CD4-positive, alpha-beta T cell (primary cell): ENCODE measurements at regions not wholly inside any gene's neighbourhood (a gene's known extent, or its start where the extent isn't known, plus 50 kb on each side); places are given as distances from the start of the nearest gene placed in this dataset.

Source experiments
- ATAC-seq: fragments of 200-7000 bp; cut with Tn5 transposase; one replicate; pipeline ENCODE4 v1.10.0; 2022; ENCODE audit warnings: mild to moderate bottlenecking; ENCODE audit not compliant: poor library complexity
- CTCF ChIA-PET: fragments of 350-600 bp; sonication (Branson Sonifier 250); formaldehyde crosslinking; loops from one replicate; lab custom pipeline; 2021; ENCODE audit warnings: antibody characterized with exemption, inconsistent platforms; lab: Charles Lee
- POLR2A ChIA-PET: fragments of 350-600 bp; sonication (Branson Sonifier 250); formaldehyde crosslinking; loops from one replicate; lab custom pipeline; 2021; ENCODE audit warnings: antibody characterized with exemption, inconsistent platforms; lab: Charles Lee
- DNase-seq, 14 experiments: peaks; one replicate each; pipeline ENCODE4 v3.0.0-alpha.2; 2013 to 2020; ENCODE audit warnings: mixed read lengths in 2 of 14
- H3K27ac ChIP-seq, 2 donors: one replicate each; pipeline versions ENCODE4 v1.5.1 to v1.7.0; 2013; ENCODE audit warnings: low read length in 2 of 2, low read depth in 1 of 2, mild to moderate bottlenecking in 1 of 2
- H3K27me3 ChIP-seq, 2 experiments: 1 replicate in 1 of 2; 2 replicates in 1 of 2; pipeline versions ENCODE4 v1.6.1 to v1.7.0; 2013; ENCODE audit warnings: low read length in 2 of 2, control low read depth in 1 of 2, mild to moderate bottlenecking in 1 of 2, moderate library complexity in 1 of 2; ENCODE audit not compliant: insufficient read depth in 2 of 2, control insufficient read depth in 1 of 2
- H3K36me3 ChIP-seq: one replicate; pipeline ENCODE4 v1.6.1; 2013; ENCODE audit warnings: low read length, control low read depth; ENCODE audit not compliant: insufficient read depth
- H3K4me1 ChIP-seq: one replicate; pipeline ENCODE4 v1.6.1; 2013; ENCODE audit warnings: low read length, control low read depth; ENCODE audit not compliant: insufficient read depth
- H3K4me3 ChIP-seq: one replicate; pipeline ENCODE4 v1.5.1; 2013; ENCODE audit warnings: mild to moderate bottlenecking, low read length, moderate library complexity
- H3K9me3 ChIP-seq, 2 experiments: 1 replicate in 1 of 2; 2 replicates in 1 of 2; pipeline versions ENCODE4 v1.6.1 to v1.7.0; 2013; ENCODE audit warnings: low read length in 2 of 2, mild to moderate bottlenecking in 2 of 2, control low read depth in 1 of 2, moderate library complexity in 1 of 2; ENCODE audit not compliant: control insufficient read depth in 1 of 2, insufficient read depth in 1 of 2
- H3K27ac Mint-ChIP-seq: one replicate; pipeline ENCODE4 v1.8.0; 2020; ENCODE audit warnings: mixed read lengths
- H3K27me3 Mint-ChIP-seq: one replicate; pipeline ENCODE4 v1.8.0; 2021; ENCODE audit warnings: mixed read lengths
- H3K36me3 Mint-ChIP-seq: one replicate; pipeline ENCODE4 v1.8.0; 2021; ENCODE audit warnings: low read depth, mixed read lengths
- H3K4me1 Mint-ChIP-seq: one replicate; pipeline ENCODE4 v1.8.0; 2021; ENCODE audit warnings: low read depth, mixed read lengths
- H3K4me3 Mint-ChIP-seq: one replicate; pipeline ENCODE4 v1.8.0; 2020; ENCODE audit warnings: mild to moderate bottlenecking, mixed read lengths
- H3K9me3 Mint-ChIP-seq: one replicate; pipeline ENCODE4 v1.8.0; 2020; ENCODE audit warnings: mixed read lengths
- CTCF ChIP-seq: fragments of 200-600 bp; IDR thresholded peaks from one replicate; pipeline ENCODE4 v1.8.0; 2022; ENCODE audit warnings: antibody characterized with exemption, mild to moderate bottlenecking
- intact Hi-C, 2 experiments: fragments of 100-400 bp; cut with DNase I in 1 of 2; cut with micrococcal nuclease in 1 of 2; formaldehyde crosslinking; loops; one replicate each; pipeline versions ENCODE4 v1.15.1 to v1.9.0; 2023 to 2025; cut with DNase I, micrococcal nuclease

GRCh38 chr10:63758080-63758479, 236.9 kb downstream of the REEP3 start:
- ChIA-PET POLR2A (no interaction called here), CTCF (no interaction called here)
- Histone ChIP-seq H3K4me1 (no peaks in the 10 kb centered on the region), H3K27ac (no peak overlapping the region), H3K9me3 (no peaks in the 10 kb centered on the region), H3K4me3 (no peak overlapping the region), H3K27me3 (peaks cover 0 to 6% of the 10 kb centered on the region in 2 experiments), H3K36me3 (no peaks in the 10 kb centered on the region)
- Mint-ChIP-seq H3K27me3 (peaks cover 19% of the 10 kb centered on the region), H3K27ac (no peak overlapping the region), H3K4me1 (no peaks in the 10 kb centered on the region), H3K4me3 (no peak overlapping the region), H3K9me3 (no peaks in the 10 kb centered on the region), H3K36me3 (no peaks in the 10 kb centered on the region)
- no peak for TF ChIP-seq CTCF
- intact Hi-C loops: no loop called here
- ATAC-seq (no peak), DNase-seq (no peak)

- DNase-seq: no peak
- Histone ChIP-seq H3K27me3 (peaks cover 0 to 6% of the 10 kb centered on the region in 2 experiments), H3K4me3 (no peak overlapping the region), H3K9me3 (no peaks in the 10 kb centered on the region), H3K36me3 (no peaks in the 10 kb centered on the region), H3K4me1 (no peaks in the 10 kb centered on the region), H3K27ac (no peak overlapping the region)
- no peak overlapping the region for H3K27ac Mint-ChIP-seq
- H3K9me3 Mint-ChIP-seq: no peaks in the 10 kb centered on the region
- ATAC-seq: no peak
- TF ChIP-seq CTCF: no peak
- intact Hi-C loops: no loop called here
- no peaks in the 10 kb centered on the region for H3K4me1 Mint-ChIP-seq
- H3K27me3 Mint-ChIP-seq: peaks cover 14% of the 10 kb centered on the region
- ChIA-PET CTCF (no interaction called here), POLR2A (no interaction called here)
- H3K36me3 Mint-ChIP-seq: no peaks in the 10 kb centered on the region
- H3K4me3 Mint-ChIP-seq: no peak overlapping the region
Measured at GRCh38 chr10:63759335-63759734, 238.1 kb downstream of the REEP3 start.

GRCh38 chr10:63760034-63760707, 239.0 kb downstream of the REEP3 start:
- peaks cover 0 to 6% of the 10 kb centered on the region in 2 experiments for H3K27me3 ChIP-seq
- H3K4me3 ChIP-seq: no peak overlapping the region
- DNase-seq: no peak
- H3K27me3 Mint-ChIP-seq: peaks cover 11% of the 10 kb centered on the region
- H3K4me3 Mint-ChIP-seq: no peak overlapping the region
- H3K9me3 Mint-ChIP-seq: no peaks in the 10 kb centered on the region
- no peak for TF ChIP-seq CTCF
- H3K4me1 Mint-ChIP-seq: no peaks in the 10 kb centered on the region
- no peak overlapping the region for H3K27ac ChIP-seq
- ChIA-PET POLR2A (no interaction called here), CTCF (no interaction called here)
- no peak for ATAC-seq
- intact Hi-C loops: no loop called here
- no peaks in the 10 kb centered on the region for H3K4me1 ChIP-seq
- H3K36me3 Mint-ChIP-seq: no peaks in the 10 kb centered on the region
- H3K27ac Mint-ChIP-seq: no peak overlapping the region
- H3K36me3 ChIP-seq: no peaks in the 10 kb centered on the region
- H3K9me3 ChIP-seq: no peaks in the 10 kb centered on the region
